SK-N-SH (cell line): ENCODE measurements at regions not wholly inside any gene's neighbourhood (a gene's known extent, or its start where the extent isn't known, plus 50 kb on each side); places are given as distances from the start of the nearest gene placed in this dataset.

Experiments used
- CTCF ChIA-PET: fragments of 300-600, 350-600 bp; formaldehyde crosslinking; extraction: SDS; loops from one replicate; lab custom pipeline; 2021; lab: Yijun Ruan, JAX
- POLR2A ChIA-PET: fragments of 350-600 bp; sonication (Branson Sonifier 250); formaldehyde crosslinking; extraction: SDS; loops from one replicate; lab custom pipeline; 2020; ENCODE audit warnings: antibody characterized with exemption, inconsistent platforms; lab: Yijun Ruan, JAX
- DNase-seq: peaks from one replicate; pipeline ENCODE4 v3.0.0; 2012
- H2AFZ ChIP-seq: fragments of 200-600 bp; sonication (generic); 2 replicates; pipeline ENCODE4 v1.8.1; 2016; ENCODE audit warnings: antibody characterized with exemption, mild to moderate bottlenecking, low read depth
- H3F3A ChIP-seq: fragments of 200-600 bp; sonication (generic); replicated peaks from 2 replicates; pipeline ENCODE3; 2016; ENCODE audit warnings: antibody characterized with exemption, mild to moderate bottlenecking; ENCODE audit not compliant: insufficient read depth
- H3K27ac ChIP-seq, 2 experiments: fragments of 200-500 bp in 1 of 2; fragments of 200-600 bp in 1 of 2; sonication (Bioruptor generic) in 1 of 2; sonication (generic), shearing (Covaris generic) in 1 of 2; 2 replicates each; pipeline versions ENCODE4 v1.5.1 to v1.6.1; 2014 to 2016; ENCODE audit warnings: low read depth in 2 of 2, inconsistent platforms in 1 of 2, low read length in 1 of 2, mild to moderate bottlenecking in 1 of 2, mixed read lengths in 1 of 2
- H3K27me3 ChIP-seq: fragments of 200-600 bp; sonication (generic), shearing (Covaris generic); 2 replicates; pipeline ENCODE4 v1.6.1; 2016; ENCODE audit warnings: mixed run types; ENCODE audit not compliant: insufficient read depth
- H3K36me3 ChIP-seq, 2 experiments: fragments of 200-500 bp in 1 of 2; fragments of 200-600 bp in 1 of 2; sonication (Bioruptor generic) in 1 of 2; sonication (generic) in 1 of 2; replicated peaks in 1 of 2; 2 replicates each; pipeline versions ENCODE3 to v1.5.1; 2014 to 2016; ENCODE audit warnings: low read length in 1 of 2, mild to moderate bottlenecking in 1 of 2; ENCODE audit not compliant: insufficient read depth in 2 of 2, control insufficient read depth in 1 of 2
- H3K4me1 ChIP-seq, 2 experiments: fragments of 200-500 bp in 1 of 2; fragments of 200-600 bp in 1 of 2; sonication (Bioruptor generic) in 1 of 2; sonication (generic), shearing (Covaris generic) in 1 of 2; 2 replicates each; pipeline versions ENCODE4 v1.5.1 to v1.6.1; 2014 to 2016; ENCODE audit warnings: low read depth in 1 of 2, low read length in 1 of 2, mixed run types in 1 of 2; ENCODE audit not compliant: insufficient read depth in 2 of 2, control insufficient read depth in 1 of 2
- H3K4me2 ChIP-seq: fragments of 200-600 bp; sonication (generic), shearing (Covaris generic); 2 replicates; pipeline ENCODE4 v1.6.1; 2017; ENCODE audit warnings: mixed run types
- H3K4me3 ChIP-seq, 2 experiments: fragments of 200-500 bp in 1 of 2; fragments of 200-600 bp in 1 of 2; sonication (Bioruptor generic) in 1 of 2; sonication (generic), shearing (Covaris generic) in 1 of 2; 2 replicates each; pipeline versions ENCODE4 v1.5.1 to v1.8.1; 2014 to 2016; ENCODE audit warnings: low read depth in 2 of 2, inconsistent platforms in 1 of 2, low read length in 1 of 2, mild to moderate bottlenecking in 1 of 2, mixed read lengths in 1 of 2, moderate library complexity in 1 of 2
- H3K79me2 ChIP-seq: fragments of 200-600 bp; sonication (generic); 2 replicates; pipeline ENCODE4 v1.8.1; 2017; ENCODE audit warnings: mild to moderate bottlenecking; ENCODE audit not compliant: insufficient read depth
- H3K9ac ChIP-seq: fragments of 200-600 bp; sonication (generic); 2 replicates; pipeline ENCODE4 v1.6.1; 2017; ENCODE audit warnings: mixed run types
- H3K9me2 ChIP-seq: fragments of 200-600 bp; sonication (generic); 2 replicates; pipeline ENCODE4 v1.6.1; 2017; ENCODE audit warnings: mixed run types
- H3K9me3 ChIP-seq: fragments of 200-600 bp; sonication (generic); 2 replicates; pipeline ENCODE4 v1.6.1; 2017; ENCODE audit warnings: mixed run types, mild to moderate bottlenecking, moderate library complexity
- H4K20me1 ChIP-seq: fragments of 200-600 bp; sonication (generic); 2 replicates; pipeline ENCODE4 v1.6.1; 2017; ENCODE audit warnings: mild to moderate bottlenecking, mixed run types; ENCODE audit not compliant: insufficient read depth
- CHD2 ChIP-seq: fragments of 150-350 bp; IDR thresholded peaks from 2 replicates; pipeline ENCODE4 v1.6.1; 2018; ENCODE audit warnings: low read length; ENCODE audit not compliant: partially characterized antibody
- ELF1 ChIP-seq: IDR thresholded peaks from 2 replicates; pipeline ENCODE4 v1.4.0; 2012
- EP300 ChIP-seq, 2 experiments: IDR thresholded peaks; 2 replicates each; pipeline versions ENCODE4 v1.4.0 to v1.6.1; 2012; ENCODE audit warnings: borderline replicate concordance in 1 of 2, low read depth in 1 of 2, low read length in 1 of 2
- FOXJ3 ChIP-seq: sonication (generic); formaldehyde crosslinking; IDR thresholded peaks from 2 replicates; pipeline ENCODE4 v1.5.1; 2020; ENCODE audit warnings: mild to moderate bottlenecking, missing genetic modification reagents
- MAX ChIP-seq: IDR thresholded peaks from 2 replicates; pipeline ENCODE4 v1.4.0; 2012; ENCODE audit warnings: low read depth
- NFIC ChIP-seq: IDR thresholded peaks from 2 replicates; pipeline ENCODE4 v1.4.0; 2012; ENCODE audit warnings: borderline replicate concordance
- NRF1 ChIP-seq: IDR thresholded peaks from 2 replicates; pipeline ENCODE4 v1.6.1; 2012; ENCODE audit warnings: low read depth, mild to moderate bottlenecking, low read length
- RAD21 ChIP-seq: IDR thresholded peaks from 2 replicates; pipeline ENCODE4 v1.6.1; 2012; ENCODE audit warnings: mild to moderate bottlenecking, low read length
- RCOR1 ChIP-seq: fragments of 150-350 bp; IDR thresholded peaks from 2 replicates; pipeline ENCODE4 v1.6.1; 2017; ENCODE audit warnings: antibody characterized with exemption, low read length
- RFX5 ChIP-seq: IDR thresholded peaks from 2 replicates; pipeline ENCODE4 v1.6.1; 2012; ENCODE audit warnings: mild to moderate bottlenecking, improper control_type of control experiment, low read length
- SIN3A ChIP-seq: IDR thresholded peaks from 2 replicates; pipeline ENCODE4 v1.6.1; 2012; ENCODE audit warnings: low read depth, mild to moderate bottlenecking, low read length, moderate library complexity, borderline replicate concordance
- SMC3 ChIP-seq: IDR thresholded peaks from 2 replicates; pipeline ENCODE4 v1.6.1; 2012; ENCODE audit warnings: low read depth, low read length, improper control_type of control experiment
- TCF12 ChIP-seq: IDR thresholded peaks from 2 replicates; pipeline ENCODE4 v1.4.0; 2012
- TEAD4 ChIP-seq: IDR thresholded peaks from 2 replicates; pipeline ENCODE4 v1.4.0; 2012; ENCODE audit warnings: mild to moderate bottlenecking, borderline replicate concordance; ENCODE audit not compliant: insufficient read depth
- USF1 ChIP-seq: IDR thresholded peaks from 2 replicates; pipeline ENCODE4 v1.4.0; 2012; ENCODE audit warnings: low read depth, borderline replicate concordance
- WGBS: methylation state at CpG from one replicate; pipeline ENCODE4 v1.1.6; 2017; ENCODE audit warnings: low lambda C conversion rate; 5-methylcytosine and 5-hydroxymethylcytosine counted together
- TF ChIP-seq, protein P1 (sequence below): IDR thresholded peaks from 2 replicates; pipeline ENCODE4; 2012
- TF ChIP-seq, protein P2 (sequence below): IDR thresholded peaks from 2 replicates; pipeline ENCODE4 v1.6.1; 2012; ENCODE audit warnings: mild to moderate bottlenecking, low read depth, low read length, moderate library complexity
- TF ChIP-seq, protein P3 (sequence below): IDR thresholded peaks from 2 replicates; pipeline ENCODE4 v1.4.0; 2012; ENCODE audit warnings: low read depth, borderline replicate concordance

DNA sequence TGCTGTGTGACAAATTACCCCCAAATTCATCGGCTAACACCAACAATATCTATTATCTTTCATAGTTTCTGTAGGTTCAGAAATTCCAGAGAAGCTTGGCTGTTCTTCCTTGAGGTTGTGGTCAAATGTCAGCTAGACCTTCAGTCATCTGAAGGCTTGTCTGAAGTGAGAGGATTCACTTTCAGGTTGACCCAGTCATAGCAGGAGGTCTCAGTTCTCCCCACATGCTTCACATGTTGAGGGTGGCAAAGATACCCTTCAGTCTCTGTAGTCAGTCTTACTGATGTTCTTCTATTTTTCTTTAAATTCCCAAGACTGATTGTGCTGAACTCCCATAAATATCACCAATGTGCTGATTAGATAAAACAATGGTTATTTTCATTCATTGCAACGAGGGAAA is 1692.0 kb downstream of the REEP3 start:
- Histone ChIP-seq H3K79me2 (no peaks in the 10 kb centered on the region), H3K9me2 (no peaks in the 10 kb centered on the region), H3K27ac (no peak overlapping the region), H3K36me3 (no peaks in the 10 kb centered on the region), H3K4me1 (no peaks in the 10 kb centered on the region), H3K4me2 (no peak overlapping the region), H3K9me3 (no peaks in the 10 kb centered on the region), H3K27me3 (no peaks in the 10 kb centered on the region), H3K4me3 (no peak overlapping the region), H2AFZ (no peak overlapping the region), H3F3A (no peaks in the 10 kb centered on the region), H3K9ac (no peak overlapping the region), H4K20me1 (no peaks in the 10 kb centered on the region)
- CTCF ChIA-PET: no interaction called here
- POLR2A ChIA-PET: no interaction called here
- WGBS: 38% methylated on average over 2 of the region's 2 CpGs
- TF ChIP-seq SMC3 (no peak), MAX (no peak), TEAD4 (no peak), RFX5 (no peak), RAD21 (no peak), CHD2 (no peak), NRF1 (no peak)
- TF ChIP-seq, protein P1, sequence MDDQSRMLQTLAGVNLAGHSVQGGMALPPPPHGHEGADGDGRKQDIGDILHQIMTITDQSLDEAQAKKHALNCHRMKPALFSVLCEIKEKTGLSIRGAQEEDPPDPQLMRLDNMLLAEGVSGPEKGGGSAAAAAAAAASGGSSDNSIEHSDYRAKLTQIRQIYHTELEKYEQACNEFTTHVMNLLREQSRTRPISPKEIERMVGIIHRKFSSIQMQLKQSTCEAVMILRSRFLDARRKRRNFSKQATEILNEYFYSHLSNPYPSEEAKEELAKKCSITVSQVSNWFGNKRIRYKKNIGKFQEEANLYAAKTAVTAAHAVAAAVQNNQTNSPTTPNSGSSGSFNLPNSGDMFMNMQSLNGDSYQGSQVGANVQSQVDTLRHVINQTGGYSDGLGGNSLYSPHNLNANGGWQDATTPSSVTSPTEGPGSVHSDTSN: no peak
- no peak for DNase-seq

DNA sequence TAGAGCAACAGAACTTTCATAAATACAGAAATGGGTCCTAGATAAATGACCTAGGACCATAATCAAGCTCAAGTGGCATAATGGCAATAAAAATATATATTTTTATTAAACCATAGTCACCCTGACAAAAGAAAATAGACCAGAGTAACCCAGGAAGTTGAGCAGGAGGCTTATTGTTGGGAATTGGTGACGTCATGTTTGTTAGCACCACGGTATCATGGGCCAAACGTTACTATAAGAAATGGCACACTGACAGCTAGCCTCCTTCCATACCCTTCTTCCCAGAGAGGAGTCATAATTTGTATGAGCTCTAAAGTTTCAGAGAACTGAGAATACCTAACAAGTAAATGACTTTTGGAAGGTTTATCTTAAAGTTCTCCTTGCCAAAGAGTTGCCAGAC is 1698.2 kb downstream of the REEP3 start:
- Histone ChIP-seq H3K9ac (no peak overlapping the region), H3K27me3 (no peaks in the 10 kb centered on the region), H3K27ac (no peak overlapping the region), H3K4me3 (no peak overlapping the region), H3K4me1 (no peaks in the 10 kb centered on the region), H3K36me3 (no peaks in the 10 kb centered on the region), H3K9me2 (no peaks in the 10 kb centered on the region), H3K79me2 (no peaks in the 10 kb centered on the region), H3K9me3 (no peaks in the 10 kb centered on the region), H3K4me2 (no peak overlapping the region), H2AFZ (no peak overlapping the region), H4K20me1 (no peaks in the 10 kb centered on the region), H3F3A (no peaks in the 10 kb centered on the region)
- TF ChIP-seq RAD21: no peak
- TF ChIP-seq USF1: no peak
- TF ChIP-seq, protein P2, sequence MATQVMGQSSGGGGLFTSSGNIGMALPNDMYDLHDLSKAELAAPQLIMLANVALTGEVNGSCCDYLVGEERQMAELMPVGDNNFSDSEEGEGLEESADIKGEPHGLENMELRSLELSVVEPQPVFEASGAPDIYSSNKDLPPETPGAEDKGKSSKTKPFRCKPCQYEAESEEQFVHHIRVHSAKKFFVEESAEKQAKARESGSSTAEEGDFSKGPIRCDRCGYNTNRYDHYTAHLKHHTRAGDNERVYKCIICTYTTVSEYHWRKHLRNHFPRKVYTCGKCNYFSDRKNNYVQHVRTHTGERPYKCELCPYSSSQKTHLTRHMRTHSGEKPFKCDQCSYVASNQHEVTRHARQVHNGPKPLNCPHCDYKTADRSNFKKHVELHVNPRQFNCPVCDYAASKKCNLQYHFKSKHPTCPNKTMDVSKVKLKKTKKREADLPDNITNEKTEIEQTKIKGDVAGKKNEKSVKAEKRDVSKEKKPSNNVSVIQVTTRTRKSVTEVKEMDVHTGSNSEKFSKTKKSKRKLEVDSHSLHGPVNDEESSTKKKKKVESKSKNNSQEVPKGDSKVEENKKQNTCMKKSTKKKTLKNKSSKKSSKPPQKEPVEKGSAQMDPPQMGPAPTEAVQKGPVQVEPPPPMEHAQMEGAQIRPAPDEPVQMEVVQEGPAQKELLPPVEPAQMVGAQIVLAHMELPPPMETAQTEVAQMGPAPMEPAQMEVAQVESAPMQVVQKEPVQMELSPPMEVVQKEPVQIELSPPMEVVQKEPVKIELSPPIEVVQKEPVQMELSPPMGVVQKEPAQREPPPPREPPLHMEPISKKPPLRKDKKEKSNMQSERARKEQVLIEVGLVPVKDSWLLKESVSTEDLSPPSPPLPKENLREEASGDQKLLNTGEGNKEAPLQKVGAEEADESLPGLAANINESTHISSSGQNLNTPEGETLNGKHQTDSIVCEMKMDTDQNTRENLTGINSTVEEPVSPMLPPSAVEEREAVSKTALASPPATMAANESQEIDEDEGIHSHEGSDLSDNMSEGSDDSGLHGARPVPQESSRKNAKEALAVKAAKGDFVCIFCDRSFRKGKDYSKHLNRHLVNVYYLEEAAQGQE: no peak
- no peak for TF ChIP-seq FOXJ3 (CRISPR knock-in tag)
- TF ChIP-seq, protein P3, sequence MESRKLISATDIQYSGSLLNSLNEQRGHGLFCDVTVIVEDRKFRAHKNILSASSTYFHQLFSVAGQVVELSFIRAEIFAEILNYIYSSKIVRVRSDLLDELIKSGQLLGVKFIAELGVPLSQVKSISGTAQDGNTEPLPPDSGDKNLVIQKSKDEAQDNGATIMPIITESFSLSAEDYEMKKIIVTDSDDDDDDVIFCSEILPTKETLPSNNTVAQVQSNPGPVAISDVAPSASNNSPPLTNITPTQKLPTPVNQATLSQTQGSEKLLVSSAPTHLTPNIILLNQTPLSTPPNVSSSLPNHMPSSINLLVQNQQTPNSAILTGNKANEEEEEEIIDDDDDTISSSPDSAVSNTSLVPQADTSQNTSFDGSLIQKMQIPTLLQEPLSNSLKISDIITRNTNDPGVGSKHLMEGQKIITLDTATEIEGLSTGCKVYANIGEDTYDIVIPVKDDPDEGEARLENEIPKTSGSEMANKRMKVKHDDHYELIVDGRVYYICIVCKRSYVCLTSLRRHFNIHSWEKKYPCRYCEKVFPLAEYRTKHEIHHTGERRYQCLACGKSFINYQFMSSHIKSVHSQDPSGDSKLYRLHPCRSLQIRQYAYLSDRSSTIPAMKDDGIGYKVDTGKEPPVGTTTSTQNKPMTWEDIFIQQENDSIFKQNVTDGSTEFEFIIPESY: no peak
- no peak for TF ChIP-seq TCF12
- no peak for TF ChIP-seq SIN3A
- no peak for TF ChIP-seq NFIC
- no peak for TF ChIP-seq EP300 (IDR thresholded peaks at IDR 0.05; ENCODE audit: borderline replicate concordance in 1 of 2, low read depth in 1 of 2, low read length in 1 of 2)
- no peak for TF ChIP-seq ELF1
- TF ChIP-seq RCOR1: no peak
- ChIA-PET CTCF (interaction anchor here (0.9 to 1.0 kb wide), 2 partner anchors 10 to 16 kb away, joined by 3 read pairs; no protein-coding TSS in a partner anchor), POLR2A (no interaction called here)
- WGBS: 56% methylated on average over 3 of the region's 3 CpGs
- DNase-seq: no peak
